ENCODE measurements at regions not wholly inside any gene's neighbourhood (a gene's known extent, or its start where the extent isn't known, plus 50 kb on each side); places are given as distances from the start of the nearest gene placed in this dataset.

DNA sequence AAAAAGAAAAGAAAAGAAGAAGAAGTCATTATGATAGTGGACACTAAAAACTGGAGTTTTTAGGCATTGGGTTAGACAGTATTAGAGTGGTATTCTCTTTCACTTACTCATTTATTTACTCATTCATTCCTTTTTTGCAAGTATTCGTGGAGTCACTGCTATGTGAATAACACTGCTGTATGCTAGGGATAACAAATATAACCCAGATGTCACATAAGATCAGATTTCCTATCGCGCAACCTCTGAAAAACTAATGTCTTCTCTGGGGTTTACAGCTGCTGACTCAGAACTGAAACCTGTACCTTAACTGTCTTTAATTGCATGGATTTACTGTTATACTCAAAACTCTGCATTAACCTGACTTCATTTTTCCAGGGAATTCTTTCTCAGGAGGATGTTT is 353.7 kb downstream of the LRIG3 start:
- TF ChIP-seq, protein P1, sequence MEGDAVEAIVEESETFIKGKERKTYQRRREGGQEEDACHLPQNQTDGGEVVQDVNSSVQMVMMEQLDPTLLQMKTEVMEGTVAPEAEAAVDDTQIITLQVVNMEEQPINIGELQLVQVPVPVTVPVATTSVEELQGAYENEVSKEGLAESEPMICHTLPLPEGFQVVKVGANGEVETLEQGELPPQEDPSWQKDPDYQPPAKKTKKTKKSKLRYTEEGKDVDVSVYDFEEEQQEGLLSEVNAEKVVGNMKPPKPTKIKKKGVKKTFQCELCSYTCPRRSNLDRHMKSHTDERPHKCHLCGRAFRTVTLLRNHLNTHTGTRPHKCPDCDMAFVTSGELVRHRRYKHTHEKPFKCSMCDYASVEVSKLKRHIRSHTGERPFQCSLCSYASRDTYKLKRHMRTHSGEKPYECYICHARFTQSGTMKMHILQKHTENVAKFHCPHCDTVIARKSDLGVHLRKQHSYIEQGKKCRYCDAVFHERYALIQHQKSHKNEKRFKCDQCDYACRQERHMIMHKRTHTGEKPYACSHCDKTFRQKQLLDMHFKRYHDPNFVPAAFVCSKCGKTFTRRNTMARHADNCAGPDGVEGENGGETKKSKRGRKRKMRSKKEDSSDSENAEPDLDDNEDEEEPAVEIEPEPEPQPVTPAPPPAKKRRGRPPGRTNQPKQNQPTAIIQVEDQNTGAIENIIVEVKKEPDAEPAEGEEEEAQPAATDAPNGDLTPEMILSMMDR (conservative IDR thresholded peaks at IDR 0.05), result no peak
- no peak for TF ChIP-seq ZFX (IDR thresholded peaks at IDR 0.05)

All from C4-2B (cell line).